AG04450 (cell line): ENCODE measurements at regions not wholly inside any gene's neighbourhood (a gene's known extent, or its start where the extent isn't known, plus 50 kb on each side); places are given as distances from the start of the nearest gene placed in this dataset.

ENCODE experiments used
- CTCF ChIA-PET: fragments of 300-600, 350-600 bp; formaldehyde crosslinking; extraction: SDS; loops from one replicate; lab custom pipeline; 2022; ENCODE audit warnings: antibody characterized with exemption, inconsistent platforms; lab: Charles Lee
- POLR2A ChIA-PET: fragments of 350-600 bp; formaldehyde crosslinking; extraction: SDS; loops from one replicate; lab custom pipeline; 2021; ENCODE audit warnings: antibody characterized with exemption, inconsistent platforms; lab: Yijun Ruan, JAX
- DNase-seq: peaks from one replicate; pipeline ENCODE4 v3.0.0-alpha.2; 2011; ENCODE audit warnings: low read depth, low spot score
- H3K27ac ChIP-seq: one replicate; pipeline ENCODE4 v1.5.1; 2012; ENCODE audit warnings: low read depth, low read length, control low read depth
- H3K27me3 ChIP-seq: one replicate; pipeline ENCODE4 v1.6.0; 2012; ENCODE audit warnings: low read length; ENCODE audit not compliant: control insufficient read depth, insufficient read depth
- H3K4me3 ChIP-seq: 2 replicates; pipeline ENCODE4 v1.5.1; 2011; ENCODE audit warnings: mild to moderate bottlenecking, low read depth, low read length, control low read depth
- H3K9me3 ChIP-seq: 2 replicates; pipeline ENCODE4 v1.5.1; 2012; ENCODE audit warnings: low read length; ENCODE audit not compliant: control insufficient read depth, insufficient read depth
- CTCF ChIP-seq: IDR thresholded peaks from 2 replicates; pipeline ENCODE4 v1.5.1; 2011; ENCODE audit warnings: low read depth, low read length, control low read depth, inconsistent platforms

GRCh38 chr20:16220826-16221225 is 352.4 kb downstream of the KIF16B start:
- TF ChIP-seq CTCF: no peak

GRCh38 chr20:16219182-16219581 is 354.1 kb downstream of the KIF16B start:
- CTCF ChIA-PET: no interaction called here

More at GRCh38 chr20:16220826-16221225, 352.4 kb downstream of the KIF16B start:
- no peak for DNase-seq
- CTCF ChIA-PET: no interaction called here
- Histone ChIP-seq H3K27ac (no peak overlapping the region), H3K27me3 (no peaks in the 10 kb centered on the region), H3K9me3 (no peaks in the 10 kb centered on the region), H3K4me3 (no peak overlapping the region)
- POLR2A ChIA-PET: no interaction called here

GRCh38 chr20:16216914-16217230 is 356.4 kb downstream of the KIF16B start:
- no peaks in the 10 kb centered on the region for H3K27me3 ChIP-seq
- no peak overlapping the region for H3K27ac ChIP-seq
- POLR2A ChIA-PET: no interaction called here
- no peak for DNase-seq
- H3K9me3 ChIP-seq: no peaks in the 10 kb centered on the region
- no peak overlapping the region for H3K4me3 ChIP-seq
- TF ChIP-seq CTCF: no peak
- CTCF ChIA-PET: no interaction called here

More at GRCh38 chr20:16219182-16219581, 354.1 kb downstream of the KIF16B start:
- H3K27ac ChIP-seq: no peak overlapping the region
- no peak overlapping the region for H3K4me3 ChIP-seq
- POLR2A ChIA-PET: no interaction called here
- no peaks in the 10 kb centered on the region for H3K9me3 ChIP-seq
- TF ChIP-seq CTCF: no peak
- DNase-seq: no peak
- no peaks in the 10 kb centered on the region for H3K27me3 ChIP-seq

GRCh38 chr20:16216227-16216913 is 356.9 kb downstream of the KIF16B start:
- no peak for TF ChIP-seq CTCF
- no peak overlapping the region for H3K27ac ChIP-seq
- H3K4me3 ChIP-seq: no peak overlapping the region
- no peaks in the 10 kb centered on the region for H3K9me3 ChIP-seq
- H3K27me3 ChIP-seq: no peaks in the 10 kb centered on the region
- ChIA-PET POLR2A (no interaction called here), CTCF (no interaction called here)
- no peak for DNase-seq

- ChIA-PET CTCF (no interaction called here), POLR2A (no interaction called here)
- DNase-seq: no peak
- no peak overlapping the region for H3K4me3 ChIP-seq
- H3K27me3 ChIP-seq: no peaks in the 10 kb centered on the region
- no peak overlapping the region for H3K27ac ChIP-seq
- no peaks in the 10 kb centered on the region for H3K9me3 ChIP-seq
- TF ChIP-seq CTCF: no peak
These were observed 358.2 kb downstream of the KIF16B start for GRCh38 chr20:16215041-16215440.
